CD4-positive, alpha-beta T cell (primary cell): ENCODE measurements at regions not wholly inside any gene's neighbourhood (a gene's known extent, or its start where the extent isn't known, plus 50 kb on each side); places are given as distances from the start of the nearest gene placed in this dataset.

ENCODE experiments used
- ATAC-seq: fragments of 200-7000 bp; cut with Tn5 transposase; one replicate; pipeline ENCODE4 v1.10.0; 2022; ENCODE audit warnings: mild to moderate bottlenecking; ENCODE audit not compliant: poor library complexity
- CTCF ChIA-PET: fragments of 350-600 bp; sonication (Branson Sonifier 250); formaldehyde crosslinking; loops from one replicate; lab custom pipeline; 2021; ENCODE audit warnings: antibody characterized with exemption, inconsistent platforms; lab: Charles Lee
- POLR2A ChIA-PET: fragments of 350-600 bp; sonication (Branson Sonifier 250); formaldehyde crosslinking; loops from one replicate; lab custom pipeline; 2021; ENCODE audit warnings: antibody characterized with exemption, inconsistent platforms; lab: Charles Lee
- DNase-seq, 14 experiments: peaks; one replicate each; pipeline ENCODE4 v3.0.0-alpha.2; 2013 to 2020; ENCODE audit warnings: mixed read lengths in 2 of 14
- H3K27ac ChIP-seq, 2 donors: one replicate each; pipeline versions ENCODE4 v1.5.1 to v1.7.0; 2013; ENCODE audit warnings: low read length in 2 of 2, low read depth in 1 of 2, mild to moderate bottlenecking in 1 of 2
- H3K27me3 ChIP-seq, 2 experiments: 1 replicate in 1 of 2; 2 replicates in 1 of 2; pipeline versions ENCODE4 v1.6.1 to v1.7.0; 2013; ENCODE audit warnings: low read length in 2 of 2, control low read depth in 1 of 2, mild to moderate bottlenecking in 1 of 2, moderate library complexity in 1 of 2; ENCODE audit not compliant: insufficient read depth in 2 of 2, control insufficient read depth in 1 of 2
- H3K36me3 ChIP-seq: one replicate; pipeline ENCODE4 v1.6.1; 2013; ENCODE audit warnings: low read length, control low read depth; ENCODE audit not compliant: insufficient read depth
- H3K4me1 ChIP-seq: one replicate; pipeline ENCODE4 v1.6.1; 2013; ENCODE audit warnings: low read length, control low read depth; ENCODE audit not compliant: insufficient read depth
- H3K4me3 ChIP-seq: one replicate; pipeline ENCODE4 v1.5.1; 2013; ENCODE audit warnings: mild to moderate bottlenecking, low read length, moderate library complexity
- H3K9me3 ChIP-seq, 2 experiments: 1 replicate in 1 of 2; 2 replicates in 1 of 2; pipeline versions ENCODE4 v1.6.1 to v1.7.0; 2013; ENCODE audit warnings: low read length in 2 of 2, mild to moderate bottlenecking in 2 of 2, control low read depth in 1 of 2, moderate library complexity in 1 of 2; ENCODE audit not compliant: control insufficient read depth in 1 of 2, insufficient read depth in 1 of 2
- H3K27ac Mint-ChIP-seq: one replicate; pipeline ENCODE4 v1.8.0; 2020; ENCODE audit warnings: mixed read lengths
- H3K27me3 Mint-ChIP-seq: one replicate; pipeline ENCODE4 v1.8.0; 2021; ENCODE audit warnings: mixed read lengths
- H3K36me3 Mint-ChIP-seq: one replicate; pipeline ENCODE4 v1.8.0; 2021; ENCODE audit warnings: low read depth, mixed read lengths
- H3K4me1 Mint-ChIP-seq: one replicate; pipeline ENCODE4 v1.8.0; 2021; ENCODE audit warnings: low read depth, mixed read lengths
- H3K4me3 Mint-ChIP-seq: one replicate; pipeline ENCODE4 v1.8.0; 2020; ENCODE audit warnings: mild to moderate bottlenecking, mixed read lengths
- H3K9me3 Mint-ChIP-seq: one replicate; pipeline ENCODE4 v1.8.0; 2020; ENCODE audit warnings: mixed read lengths
- CTCF ChIP-seq: fragments of 200-600 bp; IDR thresholded peaks from one replicate; pipeline ENCODE4 v1.8.0; 2022; ENCODE audit warnings: antibody characterized with exemption, mild to moderate bottlenecking
- intact Hi-C, 2 experiments: fragments of 100-400 bp; cut with DNase I in 1 of 2; cut with micrococcal nuclease in 1 of 2; formaldehyde crosslinking; loops; one replicate each; pipeline versions ENCODE4 v1.15.1 to v1.9.0; 2023 to 2025; cut with DNase I, micrococcal nuclease

DNA sequence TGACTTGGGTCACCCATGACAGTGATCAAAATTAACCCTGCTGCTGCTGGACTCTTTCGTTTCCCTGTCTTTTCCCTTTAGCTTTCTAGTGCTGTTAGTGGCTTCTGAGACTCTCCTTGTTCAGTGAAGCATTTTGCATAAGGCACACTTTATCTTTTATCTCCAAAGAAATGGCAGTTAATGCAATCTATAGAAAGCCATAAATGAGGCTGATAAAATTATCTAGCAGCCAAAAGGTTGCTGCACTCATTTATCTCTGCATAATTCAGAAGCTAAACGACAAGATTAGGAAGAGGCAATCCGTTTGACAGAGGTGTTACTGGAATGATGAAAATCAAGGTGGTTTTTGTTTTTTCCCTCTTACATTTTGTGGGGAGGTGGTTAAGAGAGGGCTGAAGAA lies 1109.5 kb upstream of the EEF2KMT start:
- Mint-ChIP-seq H3K27me3 (no peaks in the 10 kb centered on the region), H3K4me1 (no peaks in the 10 kb centered on the region), H3K27ac (no peak overlapping the region), H3K36me3 (no peaks in the 10 kb centered on the region), H3K4me3 (no peak overlapping the region), H3K9me3 (peaks cover 2% of the 10 kb centered on the region)
- Histone ChIP-seq H3K4me3 (no peak overlapping the region), H3K27ac (no peak overlapping the region), H3K9me3 (peaks cover 0 to 3% of the 10 kb centered on the region in 2 experiments), H3K4me1 (no peaks in the 10 kb centered on the region), H3K27me3 (no peaks in the 10 kb centered on the region), H3K36me3 (no peaks in the 10 kb centered on the region)
- CTCF ChIA-PET, result no interaction called here
- intact Hi-C loops, result no loop called here
- POLR2A ChIA-PET, result no interaction called here
- DNase-seq, result no peak
- TF ChIP-seq CTCF, result no peak
- ATAC-seq, result no peak

DNA sequence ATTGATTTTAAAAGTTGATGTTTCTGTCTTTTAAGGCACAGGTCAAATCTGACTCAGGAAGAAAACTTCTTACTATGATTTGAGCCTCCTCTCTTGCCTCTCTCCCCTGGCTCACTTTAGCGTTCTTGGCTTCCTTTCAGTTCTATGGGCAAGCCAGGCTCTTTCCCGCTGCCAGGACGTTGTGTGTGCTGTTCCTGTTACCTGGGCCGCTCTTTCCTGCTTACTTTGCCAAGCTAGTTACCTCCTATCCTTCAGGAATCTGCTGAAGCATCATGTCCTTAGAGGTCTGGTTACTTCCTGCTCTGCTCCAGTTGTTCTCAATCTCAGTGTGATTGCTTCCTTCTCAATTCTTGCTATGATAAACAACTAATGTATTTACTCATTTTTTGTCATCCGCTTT lies 1108.5 kb upstream of the EEF2KMT start:
- no peaks in the 10 kb centered on the region for H3K36me3 Mint-ChIP-seq
- H3K27me3 ChIP-seq, result no peaks in the 10 kb centered on the region
- ATAC-seq, result no peak
- H3K36me3 ChIP-seq, result no peaks in the 10 kb centered on the region
- TF ChIP-seq CTCF, result no peak
- no peak overlapping the region for H3K27ac Mint-ChIP-seq
- no peak overlapping the region for H3K4me3 Mint-ChIP-seq
- intact Hi-C loops, result no loop called here
- H3K4me3 ChIP-seq, result no peak overlapping the region
- H3K9me3 ChIP-seq, result no peaks in the 10 kb centered on the region
- no peaks in the 10 kb centered on the region for H3K27me3 Mint-ChIP-seq
- no peaks in the 10 kb centered on the region for H3K4me1 ChIP-seq
- H3K9me3 Mint-ChIP-seq, result peaks cover 2% of the 10 kb centered on the region
- no peak for DNase-seq
- POLR2A ChIA-PET, result no interaction called here
- CTCF ChIA-PET, result no interaction called here
- H3K27ac ChIP-seq, result no peak overlapping the region
- no peaks in the 10 kb centered on the region for H3K4me1 Mint-ChIP-seq

DNA sequence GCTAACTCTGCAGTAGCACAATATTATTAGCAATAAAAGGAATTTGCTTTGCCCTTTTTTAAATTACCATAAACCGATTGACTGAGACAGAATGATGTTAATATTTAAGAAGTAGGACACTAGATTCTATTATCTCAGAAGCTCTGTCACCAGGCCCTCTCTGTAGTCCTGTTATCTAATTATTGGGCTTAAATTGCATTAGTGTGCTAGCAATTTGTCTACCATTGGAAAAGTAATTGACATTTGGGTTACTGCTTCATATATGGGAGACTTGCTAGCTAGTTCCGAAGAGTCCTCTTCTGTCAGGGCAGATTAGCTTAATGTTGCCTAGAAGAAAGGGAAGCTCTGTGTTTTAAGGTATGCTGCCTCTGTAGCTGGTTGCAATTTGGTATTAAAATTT lies 1107.3 kb upstream of the EEF2KMT start:
- intact Hi-C loops, result no loop called here
- Histone ChIP-seq H3K27ac (no peak overlapping the region), H3K36me3 (no peaks in the 10 kb centered on the region), H3K4me1 (no peaks in the 10 kb centered on the region), H3K9me3 (no peaks in the 10 kb centered on the region), H3K4me3 (no peak overlapping the region), H3K27me3 (no peaks in the 10 kb centered on the region)
- DNase-seq (no peak), ATAC-seq (no peak)
- POLR2A ChIA-PET, result no interaction called here
- no peaks in the 10 kb centered on the region for H3K4me1 Mint-ChIP-seq
- no peaks in the 10 kb centered on the region for H3K27me3 Mint-ChIP-seq
- CTCF ChIA-PET, result no interaction called here
- H3K4me3 Mint-ChIP-seq, result no peak overlapping the region
- H3K27ac Mint-ChIP-seq, result no peak overlapping the region
- H3K36me3 Mint-ChIP-seq, result no peaks in the 10 kb centered on the region
- H3K9me3 Mint-ChIP-seq, result peaks cover 2% of the 10 kb centered on the region
- no peak for TF ChIP-seq CTCF
